AML-193 (cell line): ENCODE measurements at regions not wholly inside any gene's neighbourhood (a gene's known extent, or its start where the extent isn't known, plus 50 kb on each side); places are given as distances from the start of the nearest gene placed in this dataset.

Experiments used
- DNase-seq, 2 experiments: peaks; one replicate each; lab custom pipeline; 2025; lab: John Stamatoyannopoulos, UW

- no peak for DNase-seq
Measured at GRCh38 chr14:86722612-86723253, 1192.8 kb downstream of the FLRT2 start.

- no peak for DNase-seq
Measured at GRCh38 chr14:86714575-86714974, 1184.6 kb downstream of the FLRT2 start.

DNA sequence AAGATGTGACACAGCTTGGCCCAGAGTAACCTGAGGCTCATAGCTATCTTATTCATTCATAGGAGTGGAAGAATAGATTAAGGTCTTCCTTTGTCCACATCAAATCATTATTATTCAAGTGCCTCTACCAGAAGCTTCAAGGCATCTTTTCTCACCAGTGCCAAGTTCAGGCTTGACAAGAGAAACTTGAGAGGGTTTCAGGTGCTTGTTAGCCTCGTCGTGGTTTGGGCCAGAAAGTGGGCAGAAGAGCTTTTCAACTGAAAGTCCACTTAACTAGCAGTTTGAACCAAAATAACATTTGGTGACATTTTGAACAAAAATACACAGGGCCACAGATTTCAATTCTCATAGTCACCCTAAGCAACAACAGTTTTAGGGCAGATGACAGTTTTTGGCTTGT is 1184.2 kb downstream of the FLRT2 start:
- no peak for DNase-seq

- DNase-seq, result no peak
Measured at GRCh38 chr14:86712727-86713126, 1182.8 kb downstream of the FLRT2 start.

DNA sequence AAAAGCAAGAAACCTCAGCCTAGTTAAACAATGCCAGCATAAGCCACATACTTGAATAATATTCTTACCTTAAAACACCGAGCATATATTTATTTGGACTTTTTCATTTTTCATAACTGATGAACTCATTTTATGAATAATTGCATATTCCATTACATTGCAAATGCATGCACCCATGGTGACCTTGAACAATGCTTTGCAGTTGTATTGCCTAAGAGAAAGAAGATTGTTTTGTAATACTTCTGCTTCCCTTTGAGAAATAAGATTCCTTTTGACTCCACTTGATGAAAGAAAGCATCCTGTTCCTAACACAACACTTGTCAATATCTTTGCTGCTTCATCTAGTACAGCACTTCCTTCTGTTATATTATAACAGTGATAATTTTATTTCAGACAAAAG is 1182.2 kb downstream of the FLRT2 start:
- DNase-seq, result no peak

- no peak for DNase-seq
Measured at GRCh38 chr14:86708846-86709339, 1178.9 kb downstream of the FLRT2 start.

- no peak for DNase-seq
Measured at GRCh38 chr14:86707071-86707470, 1177.1 kb downstream of the FLRT2 start.

DNA sequence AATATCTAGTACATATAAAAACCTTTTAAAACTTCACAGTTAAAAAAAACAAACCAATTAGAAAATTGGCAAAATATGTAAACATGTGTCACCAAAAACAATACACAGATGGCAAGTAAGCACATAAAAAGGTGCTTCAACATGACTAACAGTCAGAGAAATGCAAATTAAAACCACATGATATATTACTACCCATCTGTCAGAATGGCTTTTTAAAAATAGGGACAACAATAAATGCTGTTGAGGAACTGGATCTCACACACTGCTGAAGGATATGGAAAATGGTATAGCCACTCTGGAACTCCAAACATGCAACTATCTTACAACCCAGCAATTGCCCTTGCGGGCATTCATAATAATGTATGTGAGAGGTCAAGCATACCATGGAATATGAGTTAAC is 1153.6 kb downstream of the FLRT2 start:
- no peak for DNase-seq

DNA sequence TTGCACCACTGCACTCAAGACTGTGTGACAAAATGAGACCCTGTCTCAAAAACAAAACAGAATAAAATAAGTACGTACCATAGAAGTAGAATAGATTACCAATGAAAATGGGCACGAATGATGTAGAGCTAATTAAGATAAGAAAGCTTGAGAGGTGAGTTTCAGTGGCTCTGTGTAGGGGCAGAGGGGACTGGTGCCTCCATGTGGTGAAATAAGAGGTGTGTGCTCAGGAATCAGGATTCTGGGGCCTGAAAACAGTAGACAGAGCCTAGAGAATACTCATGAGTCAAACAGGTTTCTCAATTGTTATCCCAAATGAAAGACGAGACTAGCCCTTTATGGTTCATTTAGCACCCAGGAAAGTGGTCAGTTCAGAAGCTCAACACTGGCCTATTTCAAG is 1145.1 kb downstream of the FLRT2 start:
- DNase-seq, result no peak

- no peak for DNase-seq
Measured at GRCh38 chr14:86673523-86673969, 1143.6 kb downstream of the FLRT2 start.

GRCh38 chr14:86672080-86672479 is 1142.1 kb downstream of the FLRT2 start:
- DNase-seq, result no peak

DNA sequence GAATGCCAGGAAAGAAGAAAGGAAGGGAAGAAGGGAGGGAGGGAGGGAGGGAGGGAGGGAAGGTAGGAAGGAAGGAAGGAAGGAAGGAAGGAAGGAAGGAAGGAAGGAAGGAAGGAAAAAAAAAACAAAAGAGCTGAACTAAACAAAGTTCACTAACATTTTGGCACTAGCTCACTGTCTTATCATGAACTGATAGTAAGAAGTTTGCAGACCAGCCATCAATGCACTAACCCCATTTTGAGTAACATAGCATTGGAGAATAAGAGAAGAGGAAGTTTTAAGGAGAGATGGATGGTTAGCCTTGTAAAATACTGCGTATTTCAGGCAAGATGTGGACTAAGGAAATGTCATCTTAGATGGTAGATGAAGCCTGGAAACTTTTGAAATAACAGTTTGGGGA is 1136.0 kb downstream of the FLRT2 start:
- DNase-seq, result no peak

DNA sequence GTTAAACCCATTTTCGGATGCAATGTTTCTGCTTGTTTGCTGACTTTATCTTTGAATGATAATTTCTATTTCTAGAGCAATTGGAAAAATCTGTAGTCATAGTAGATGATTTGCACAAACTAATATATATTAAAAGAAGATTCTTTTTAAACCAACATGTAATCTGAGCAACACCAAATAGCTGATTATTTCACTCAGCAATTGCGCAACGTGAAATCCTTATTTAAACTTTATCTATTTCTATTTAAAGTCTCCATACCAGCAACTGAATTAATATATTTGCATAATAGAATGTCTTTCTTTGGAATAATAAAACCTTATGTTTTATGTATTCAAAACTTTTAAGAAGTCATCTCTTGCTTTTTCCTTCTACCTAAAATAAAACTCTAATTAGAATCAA is 1132.4 kb downstream of the FLRT2 start:
- DNase-seq, result no peak

DNA sequence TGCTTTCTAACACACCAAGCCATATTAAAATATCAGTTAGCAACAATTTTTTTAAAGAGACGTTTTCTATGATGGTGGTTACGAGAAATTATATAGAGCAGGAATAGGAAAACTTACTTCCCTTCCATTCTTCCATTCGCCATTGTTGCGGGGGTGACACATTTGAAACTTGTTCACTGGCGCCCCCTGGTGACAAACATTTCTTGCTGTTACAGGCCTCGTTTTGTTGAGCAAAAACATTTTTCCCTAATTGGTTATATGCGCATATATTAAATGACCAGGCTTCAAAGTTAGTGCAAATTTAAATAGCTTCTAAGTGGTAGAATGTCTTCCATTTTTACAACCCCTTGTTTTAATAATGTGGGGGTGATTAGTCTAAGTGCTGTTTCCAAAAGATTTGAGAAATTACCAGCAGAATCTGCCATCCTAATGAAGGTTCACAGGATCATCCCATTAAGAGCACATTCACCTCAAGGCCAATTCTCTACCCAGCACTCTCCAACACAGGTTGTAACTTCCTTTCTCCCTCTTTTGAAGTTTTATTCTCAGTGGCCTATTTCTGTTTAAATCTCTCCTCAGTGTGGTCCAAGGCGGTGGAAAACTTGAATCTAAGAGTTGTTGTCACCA is 1124.7 kb downstream of the FLRT2 start:
- DNase-seq, result peak; percentile 13 to 22

DNA sequence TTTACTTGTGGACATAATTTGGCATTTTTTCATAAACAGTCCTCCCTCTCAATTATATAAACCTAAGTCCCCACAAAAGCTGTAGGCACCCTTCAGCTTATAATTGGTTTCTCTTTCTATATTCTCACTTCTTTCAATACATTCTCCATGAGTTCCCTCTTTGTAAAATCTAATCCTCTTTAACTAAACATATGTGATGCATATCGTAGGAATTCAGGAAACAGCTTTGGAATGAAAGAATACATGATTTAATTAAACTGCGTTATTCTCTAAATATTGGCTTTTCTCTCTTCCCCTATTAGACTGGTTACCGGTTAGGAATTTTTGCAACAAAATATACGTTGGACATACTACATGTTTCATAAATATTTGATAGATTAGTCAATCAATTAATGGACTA is 1122.6 kb downstream of the FLRT2 start:
- no peak for DNase-seq

DNA sequence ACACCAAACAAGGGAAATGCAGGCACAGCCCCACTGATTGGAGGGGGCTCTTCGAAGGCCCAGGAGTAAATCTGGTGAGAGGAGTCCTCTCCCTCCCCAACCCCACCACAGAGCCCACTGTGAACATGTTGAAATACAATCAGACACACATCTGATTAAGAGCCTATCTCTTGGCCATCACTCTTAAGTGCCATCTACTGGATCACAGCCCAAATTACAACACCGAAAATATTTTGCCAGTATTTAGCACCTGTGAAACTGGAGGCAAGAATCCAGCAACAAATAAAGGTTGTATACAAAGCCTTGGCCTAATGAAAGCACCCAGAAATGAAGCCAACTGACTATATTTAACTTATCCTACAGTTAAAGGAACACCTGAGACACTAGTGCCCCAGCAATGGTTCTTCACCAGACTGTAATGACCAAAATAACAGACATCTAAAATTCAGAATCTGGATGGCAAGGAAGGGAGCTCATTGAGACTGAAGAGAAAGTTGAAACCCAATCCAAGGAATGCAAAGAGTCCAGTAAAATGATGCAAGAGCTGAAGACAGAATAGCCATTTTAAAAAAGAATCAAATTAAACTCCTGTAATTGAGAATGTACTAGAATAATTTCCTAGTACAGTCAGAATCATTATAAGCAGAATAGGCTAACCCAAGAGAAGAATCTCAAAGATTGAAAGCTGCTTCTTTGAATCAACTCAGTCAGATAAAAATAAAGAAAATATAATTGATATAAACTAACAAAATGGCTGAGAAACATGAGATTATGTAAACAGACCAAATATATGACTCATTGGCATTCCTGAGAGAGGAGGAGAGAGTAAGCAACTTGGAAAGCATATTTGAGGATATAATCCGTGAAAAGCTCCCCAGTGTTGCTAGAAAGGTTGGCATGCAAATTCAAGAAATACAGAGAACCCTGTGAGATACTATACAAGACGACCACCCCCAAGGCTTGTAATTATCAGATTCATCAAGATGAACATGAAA is 1117.0 kb downstream of the FLRT2 start:
- no peak for DNase-seq

DNA sequence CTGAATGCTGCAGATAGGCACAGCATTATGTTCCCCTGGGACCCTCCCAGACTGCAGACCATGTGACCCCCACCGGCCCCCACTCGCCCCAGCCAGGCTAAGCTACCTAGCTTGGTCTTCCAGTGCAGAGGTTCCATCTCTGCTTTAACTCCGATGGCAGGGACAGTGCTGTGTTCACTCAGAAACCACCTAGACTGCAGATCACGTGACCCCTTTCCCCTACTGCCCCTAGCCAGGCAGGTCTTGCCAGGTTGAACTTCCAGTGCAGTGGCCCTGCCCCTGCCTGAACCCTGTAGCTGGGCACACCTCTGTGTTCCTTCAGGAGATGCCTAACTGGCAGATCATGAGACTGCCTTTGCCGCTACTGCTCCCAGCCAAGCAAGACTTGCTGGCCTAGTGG is 1116.2 kb downstream of the FLRT2 start:
- no peak for DNase-seq

- no peak for DNase-seq
Measured at GRCh38 chr14:86641310-86641709, 1111.4 kb downstream of the FLRT2 start.

GRCh38 chr14:86640288-86640687 is 1110.3 kb downstream of the FLRT2 start:
- no peak for DNase-seq

- DNase-seq, result no peak
Measured at GRCh38 chr14:86639666-86640065, 1109.7 kb downstream of the FLRT2 start.

GRCh38 chr14:86639146-86639545 is 1109.2 kb downstream of the FLRT2 start:
- no peak for DNase-seq

DNA sequence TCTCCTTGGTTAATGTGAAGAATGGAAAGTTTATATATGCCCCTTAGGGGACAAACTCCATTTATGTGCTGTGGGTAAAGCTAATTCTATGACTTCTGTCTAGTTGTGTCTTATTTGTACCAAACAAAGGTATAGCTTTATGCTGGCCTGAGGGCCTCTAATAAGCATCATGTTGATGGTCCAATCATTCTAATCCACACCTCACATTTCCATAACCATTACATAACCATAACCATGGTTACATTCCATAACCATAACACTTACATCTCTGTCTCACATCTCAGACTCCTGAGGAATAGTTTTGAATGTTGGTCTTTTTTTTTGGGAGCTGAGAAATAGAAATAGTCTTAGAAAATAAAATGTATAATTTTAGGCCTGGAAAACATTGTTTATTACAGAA is 1097.1 kb downstream of the FLRT2 start:
- DNase-seq, result no peak

GRCh38 chr14:86626530-86626929 is 1096.6 kb downstream of the FLRT2 start:
- no peak for DNase-seq
